ENCODE measurements at regions not wholly inside any gene's neighbourhood (a gene's known extent, or its start where the extent isn't known, plus 50 kb on each side); places are given as distances from the start of the nearest gene placed in this dataset.

- no peak overlapping the region for H3K4me2 ChIP-seq (ENCODE audit: low read depth, low read length)
- no peaks in the 10 kb centered on the region for H3K79me2 ChIP-seq (ENCODE audit: low read length)
- no peak overlapping the region for H3K9ac ChIP-seq (ENCODE audit: low read length)
- DNase-seq, result no peak
- H3K4me1 ChIP-seq (ENCODE audit: low read length), result no peaks in the 10 kb centered on the region
- no peak overlapping the region for H3K4me3 ChIP-seq (ENCODE audit: low read length)
- H3K36me3 ChIP-seq (replicated peaks; ENCODE audit: insufficient read depth, low read length), result no peaks in the 10 kb centered on the region
- no peak overlapping the region for H3K27ac ChIP-seq (ENCODE audit: low read length)
- no peaks in the 10 kb centered on the region for H3F3A ChIP-seq (ENCODE audit: insufficient read depth, low read length)
- H4K20me1 ChIP-seq (ENCODE audit: insufficient read depth, low read length), result no peaks in the 10 kb centered on the region
- no peak overlapping the region for H2AFZ ChIP-seq (ENCODE audit: low read length)
- H3K27me3 ChIP-seq (replicated peaks; ENCODE audit: insufficient read depth, low read length), result no peaks in the 10 kb centered on the region
- H3K9me3 ChIP-seq (replicated peaks; ENCODE audit: insufficient read depth, low read length), result no peaks in the 10 kb centered on the region
- TF ChIP-seq EZH2 (optimal IDR thresholded peaks at IDR 0.05; ENCODE audit: low read depth, low read length), result no peak
- no peaks in the 10 kb centered on the region for H3K9me2 ChIP-seq (replicated peaks; ENCODE audit: insufficient read depth, low read length)
Observed at GRCh38 chr5:61650661-61651060, 318.6 kb downstream of the ZSWIM6 start.

- H3K27me3 ChIP-seq (replicated peaks; ENCODE audit: insufficient read depth, low read length), result no peaks in the 10 kb centered on the region
- H3K4me3 ChIP-seq (ENCODE audit: low read length), result no peak overlapping the region
- TF ChIP-seq, protein P1, sequence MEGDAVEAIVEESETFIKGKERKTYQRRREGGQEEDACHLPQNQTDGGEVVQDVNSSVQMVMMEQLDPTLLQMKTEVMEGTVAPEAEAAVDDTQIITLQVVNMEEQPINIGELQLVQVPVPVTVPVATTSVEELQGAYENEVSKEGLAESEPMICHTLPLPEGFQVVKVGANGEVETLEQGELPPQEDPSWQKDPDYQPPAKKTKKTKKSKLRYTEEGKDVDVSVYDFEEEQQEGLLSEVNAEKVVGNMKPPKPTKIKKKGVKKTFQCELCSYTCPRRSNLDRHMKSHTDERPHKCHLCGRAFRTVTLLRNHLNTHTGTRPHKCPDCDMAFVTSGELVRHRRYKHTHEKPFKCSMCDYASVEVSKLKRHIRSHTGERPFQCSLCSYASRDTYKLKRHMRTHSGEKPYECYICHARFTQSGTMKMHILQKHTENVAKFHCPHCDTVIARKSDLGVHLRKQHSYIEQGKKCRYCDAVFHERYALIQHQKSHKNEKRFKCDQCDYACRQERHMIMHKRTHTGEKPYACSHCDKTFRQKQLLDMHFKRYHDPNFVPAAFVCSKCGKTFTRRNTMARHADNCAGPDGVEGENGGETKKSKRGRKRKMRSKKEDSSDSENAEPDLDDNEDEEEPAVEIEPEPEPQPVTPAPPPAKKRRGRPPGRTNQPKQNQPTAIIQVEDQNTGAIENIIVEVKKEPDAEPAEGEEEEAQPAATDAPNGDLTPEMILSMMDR (IDR thresholded peaks at IDR 0.05; ENCODE audit: low read length), result no peak
- TF ChIP-seq EZH2phosphoT487 (IDR thresholded peaks at IDR 0.05; ENCODE audit: low read length) (no peak), EZH2 (optimal IDR thresholded peaks at IDR 0.05; ENCODE audit: low read depth, low read length) (no peak)
- no peaks in the 10 kb centered on the region for H3K79me2 ChIP-seq (ENCODE audit: low read length)
- no peak overlapping the region for H3K9ac ChIP-seq (ENCODE audit: low read length)
- no peaks in the 10 kb centered on the region for H3K36me3 ChIP-seq (replicated peaks; ENCODE audit: insufficient read depth, low read length)
- H4K20me1 ChIP-seq (ENCODE audit: insufficient read depth, low read length), result no peaks in the 10 kb centered on the region
- H3F3A ChIP-seq (ENCODE audit: insufficient read depth, low read length), result no peaks in the 10 kb centered on the region
- no peaks in the 10 kb centered on the region for H3K9me2 ChIP-seq (replicated peaks; ENCODE audit: insufficient read depth, low read length)
- no peak overlapping the region for H3K4me2 ChIP-seq (ENCODE audit: low read depth, low read length)
- no peaks in the 10 kb centered on the region for H3K9me3 ChIP-seq (replicated peaks; ENCODE audit: insufficient read depth, low read length)
- no peaks in the 10 kb centered on the region for H3K4me1 ChIP-seq (ENCODE audit: low read length)
- H3K27ac ChIP-seq (ENCODE audit: low read length), result no peak overlapping the region
- no peak for DNase-seq
- H2AFZ ChIP-seq (ENCODE audit: low read length), result no peak overlapping the region
Observed at GRCh38 chr5:61651195-61651594, 319.1 kb downstream of the ZSWIM6 start.

- H3K27me3 ChIP-seq (replicated peaks; ENCODE audit: insufficient read depth, low read length), result no peaks in the 10 kb centered on the region
- no peak overlapping the region for H3K27ac ChIP-seq (ENCODE audit: low read length)
- H3K4me3 ChIP-seq (ENCODE audit: low read length), result no peak overlapping the region
- no peaks in the 10 kb centered on the region for H3K9me3 ChIP-seq (replicated peaks; ENCODE audit: insufficient read depth, low read length)
- no peaks in the 10 kb centered on the region for H3K9me2 ChIP-seq (replicated peaks; ENCODE audit: insufficient read depth, low read length)
- H2AFZ ChIP-seq (ENCODE audit: low read length), result no peak overlapping the region
- no peak for DNase-seq
- no peaks in the 10 kb centered on the region for H3K36me3 ChIP-seq (replicated peaks; ENCODE audit: insufficient read depth, low read length)
- H3K4me2 ChIP-seq (ENCODE audit: low read depth, low read length), result no peak overlapping the region
- H3K4me1 ChIP-seq (ENCODE audit: low read length), result no peaks in the 10 kb centered on the region
- H3K9ac ChIP-seq (ENCODE audit: low read length), result no peak overlapping the region
- no peaks in the 10 kb centered on the region for H3K79me2 ChIP-seq (ENCODE audit: low read length)
- no peaks in the 10 kb centered on the region for H3F3A ChIP-seq (ENCODE audit: insufficient read depth, low read length)
- no peaks in the 10 kb centered on the region for H4K20me1 ChIP-seq (ENCODE audit: insufficient read depth, low read length)
- TF ChIP-seq EZH2phosphoT487 (IDR thresholded peaks at IDR 0.05; ENCODE audit: low read length) (no peak), EZH2 (optimal IDR thresholded peaks at IDR 0.05; ENCODE audit: low read depth, low read length) (no peak)
- TF ChIP-seq, protein P1 (IDR thresholded peaks at IDR 0.05; ENCODE audit: low read length), result no peak
Observed at GRCh38 chr5:61652916-61653315, 320.9 kb downstream of the ZSWIM6 start.

- no peak overlapping the region for H3K9ac ChIP-seq (ENCODE audit: low read length)
- no peaks in the 10 kb centered on the region for H3K27me3 ChIP-seq (replicated peaks; ENCODE audit: insufficient read depth, low read length)
- no peaks in the 10 kb centered on the region for H3K4me1 ChIP-seq (ENCODE audit: low read length)
- DNase-seq, result no peak
- H3K9me2 ChIP-seq (replicated peaks; ENCODE audit: insufficient read depth, low read length), result no peaks in the 10 kb centered on the region
- no peaks in the 10 kb centered on the region for H3K9me3 ChIP-seq (replicated peaks; ENCODE audit: insufficient read depth, low read length)
- TF ChIP-seq EZH2phosphoT487 (IDR thresholded peaks at IDR 0.05; ENCODE audit: low read length) (no peak), EZH2 (optimal IDR thresholded peaks at IDR 0.05; ENCODE audit: low read depth, low read length) (no peak)
- TF ChIP-seq, protein P1 (IDR thresholded peaks at IDR 0.05; ENCODE audit: low read length), result no peak
- H3K36me3 ChIP-seq (replicated peaks; ENCODE audit: insufficient read depth, low read length), result no peaks in the 10 kb centered on the region
- no peaks in the 10 kb centered on the region for H3K79me2 ChIP-seq (ENCODE audit: low read length)
- H3K4me2 ChIP-seq (ENCODE audit: low read depth, low read length), result no peak overlapping the region
- no peak overlapping the region for H3K27ac ChIP-seq (ENCODE audit: low read length)
- no peak overlapping the region for H2AFZ ChIP-seq (ENCODE audit: low read length)
- H3K4me3 ChIP-seq (ENCODE audit: low read length), result no peak overlapping the region
- no peaks in the 10 kb centered on the region for H3F3A ChIP-seq (ENCODE audit: insufficient read depth, low read length)
- no peaks in the 10 kb centered on the region for H4K20me1 ChIP-seq (ENCODE audit: insufficient read depth, low read length)
Observed at GRCh38 chr5:61653807-61654580, 321.9 kb downstream of the ZSWIM6 start.
